WTC11 (cell line): ENCODE measurements at regions not wholly inside any gene's neighbourhood (a gene's known extent, or its start where the extent isn't known, plus 50 kb on each side); places are given as distances from the start of the nearest gene placed in this dataset.

ENCODE experiments used
- ATAC-seq: fragments of 200-7000 bp; cut with Tn5 transposase; 2 replicates; pipeline ENCODE4 v1.10.0; 2021; ENCODE audit warnings: mild to moderate bottlenecking, moderate library complexity
- CTCF ChIA-PET: fragments of 300-600 bp; sonication (Branson Sonifier 250); formaldehyde crosslinking; loops from one replicate; lab custom pipeline; 2021; ENCODE audit warnings: antibody characterized with exemption; lab: Charles Lee
- POLR2A ChIA-PET: fragments of 350-600 bp; sonication (Branson Sonifier 250); formaldehyde crosslinking; loops from one replicate; lab custom pipeline; 2021; ENCODE audit warnings: antibody characterized with exemption; lab: Charles Lee
- DNase-seq: peaks from one replicate; pipeline ENCODE4 v3.0.0; 2021; ENCODE audit warnings: low spot score
- H3K27ac Mint-ChIP-seq: 2 replicates; pipeline ENCODE4 v1.8.0; 2021; ENCODE audit warnings: mixed read lengths
- H3K27me3 Mint-ChIP-seq: 2 replicates; pipeline ENCODE4 v1.8.0; 2021; ENCODE audit warnings: low read depth, mild to moderate bottlenecking, moderate library complexity, mixed read lengths
- H3K36me3 Mint-ChIP-seq: 2 replicates; pipeline ENCODE4 v1.8.0; 2021; ENCODE audit warnings: mixed read lengths
- H3K4me1 Mint-ChIP-seq: 2 replicates; pipeline ENCODE4 v1.8.0; 2022; ENCODE audit warnings: mixed read lengths
- H3K4me3 Mint-ChIP-seq: 2 replicates; pipeline ENCODE4 v1.8.0; 2021; ENCODE audit warnings: mild to moderate bottlenecking, moderate library complexity, mixed read lengths
- H3K9me3 Mint-ChIP-seq: 2 replicates; pipeline ENCODE4 v1.8.0; 2021; ENCODE audit warnings: mixed read lengths
- ARID4B ChIP-seq: sonication (generic); formaldehyde crosslinking; IDR thresholded peaks from 2 replicates; pipeline ENCODE4 v1.8.0; 2023; ENCODE audit warnings: missing genetic modification reagents, mild to moderate bottlenecking, borderline replicate concordance
- CREB1 ChIP-seq: sonication (generic); formaldehyde crosslinking; IDR thresholded peaks from 2 replicates; pipeline ENCODE4 v1.8.0; 2023; ENCODE audit warnings: mild to moderate bottlenecking, missing genetic modification reagents
- FOXK1 ChIP-seq: sonication (generic); formaldehyde crosslinking; IDR thresholded peaks from 2 replicates; pipeline ENCODE4 v1.8.0; 2022; ENCODE audit warnings: mild to moderate bottlenecking, moderate library complexity, missing genetic modification reagents
- NR2C2 ChIP-seq: sonication (generic); formaldehyde crosslinking; IDR thresholded peaks from 2 replicates; pipeline ENCODE4 v1.8.0; 2022; ENCODE audit warnings: mild to moderate bottlenecking, missing genetic modification reagents
- OVOL2 ChIP-seq: fragments of 250-450 bp; sonication (Bioruptor Pico); IDR thresholded peaks from 2 replicates; pipeline ENCODE4 v1.9.0; 2021; ENCODE audit warnings: mild to moderate bottlenecking, borderline replicate concordance
- PRDM15 ChIP-seq: sonication (generic); formaldehyde crosslinking; IDR thresholded peaks from 2 replicates; pipeline ENCODE4 v1.8.0; 2022; ENCODE audit warnings: missing genetic modification reagents
- TCF7 ChIP-seq: sonication (generic); formaldehyde crosslinking; IDR thresholded peaks from 2 replicates; pipeline ENCODE4 v1.8.0; 2022; ENCODE audit warnings: mild to moderate bottlenecking, low read depth, missing genetic modification reagents, moderate library complexity
- TP53 ChIP-seq: sonication (generic); formaldehyde crosslinking; IDR thresholded peaks from 2 replicates; pipeline ENCODE4 v1.8.1; 2023; ENCODE audit warnings: mild to moderate bottlenecking, missing genetic modification reagents
- ZNF138 ChIP-seq: sonication (generic); formaldehyde crosslinking; conservative IDR thresholded peaks from 2 replicates; pipeline ENCODE4 v1.8.1; 2022; ENCODE audit warnings: mild to moderate bottlenecking, moderate library complexity, missing genetic modification reagents
- ZNF671 ChIP-seq: fragments of 250-450 bp; sonication (Bioruptor Pico); IDR thresholded peaks from 2 replicates; pipeline ENCODE4 v1.8.0; 2021; ENCODE audit warnings: mild to moderate bottlenecking
- TF ChIP-seq, protein P1 (sequence below): sonication (generic); formaldehyde crosslinking; IDR thresholded peaks from 2 replicates; pipeline ENCODE4 v1.8.0; 2023; ENCODE audit warnings: missing genetic modification reagents
- TF ChIP-seq, protein P2 (sequence below): sonication (generic); formaldehyde crosslinking; IDR thresholded peaks from 2 replicates; pipeline ENCODE4 v1.8.1; 2023; ENCODE audit warnings: mild to moderate bottlenecking, missing genetic modification reagents, moderate library complexity
- TF ChIP-seq, protein P3 (sequence below): sonication (generic); formaldehyde crosslinking; conservative IDR thresholded peaks from 2 replicates; pipeline ENCODE4 v1.8.1; 2023; ENCODE audit warnings: mild to moderate bottlenecking, low read depth, missing genetic modification reagents, moderate library complexity
- TF ChIP-seq, protein P4 (sequence below): sonication (generic); formaldehyde crosslinking; IDR thresholded peaks from 2 replicates; pipeline ENCODE4 v1.8.0; 2022; ENCODE audit warnings: mild to moderate bottlenecking, missing genetic modification reagents
- TF ChIP-seq, protein P5 (sequence below): fragments of 200-600 bp; IDR thresholded peaks from 2 replicates; pipeline ENCODE4 v1.8.0; 2022; ENCODE audit warnings: antibody characterized with exemption
- TF ChIP-seq, protein P6 (sequence below): fragments of 250-450 bp; sonication (Bioruptor Pico); conservative IDR thresholded peaks from 2 replicates; pipeline ENCODE4 v1.9.0; 2021; ENCODE audit warnings: mild to moderate bottlenecking

- TF ChIP-seq, protein P1, sequence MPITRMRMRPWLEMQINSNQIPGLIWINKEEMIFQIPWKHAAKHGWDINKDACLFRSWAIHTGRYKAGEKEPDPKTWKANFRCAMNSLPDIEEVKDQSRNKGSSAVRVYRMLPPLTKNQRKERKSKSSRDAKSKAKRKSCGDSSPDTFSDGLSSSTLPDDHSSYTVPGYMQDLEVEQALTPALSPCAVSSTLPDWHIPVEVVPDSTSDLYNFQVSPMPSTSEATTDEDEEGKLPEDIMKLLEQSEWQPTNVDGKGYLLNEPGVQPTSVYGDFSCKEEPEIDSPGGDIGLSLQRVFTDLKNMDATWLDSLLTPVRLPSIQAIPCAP: no peak
- TF ChIP-seq ZNF138 (CRISPR knock-in tag) (no peak), TCF7 (no peak), TP53 (CRISPR knock-in tag) (no peak), ZNF671 (CRISPR knock-in tag) (no peak), ARID4B (CRISPR knock-in tag) (no peak), CREB1 (CRISPR knock-in tag) (no peak)
- TF ChIP-seq, protein P2, sequence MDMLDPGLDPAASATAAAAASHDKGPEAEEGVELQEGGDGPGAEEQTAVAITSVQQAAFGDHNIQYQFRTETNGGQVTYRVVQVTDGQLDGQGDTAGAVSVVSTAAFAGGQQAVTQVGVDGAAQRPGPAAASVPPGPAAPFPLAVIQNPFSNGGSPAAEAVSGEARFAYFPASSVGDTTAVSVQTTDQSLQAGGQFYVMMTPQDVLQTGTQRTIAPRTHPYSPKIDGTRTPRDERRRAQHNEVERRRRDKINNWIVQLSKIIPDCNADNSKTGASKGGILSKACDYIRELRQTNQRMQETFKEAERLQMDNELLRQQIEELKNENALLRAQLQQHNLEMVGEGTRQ (CRISPR knock-in tag): no peak
- TF ChIP-seq, protein P3, sequence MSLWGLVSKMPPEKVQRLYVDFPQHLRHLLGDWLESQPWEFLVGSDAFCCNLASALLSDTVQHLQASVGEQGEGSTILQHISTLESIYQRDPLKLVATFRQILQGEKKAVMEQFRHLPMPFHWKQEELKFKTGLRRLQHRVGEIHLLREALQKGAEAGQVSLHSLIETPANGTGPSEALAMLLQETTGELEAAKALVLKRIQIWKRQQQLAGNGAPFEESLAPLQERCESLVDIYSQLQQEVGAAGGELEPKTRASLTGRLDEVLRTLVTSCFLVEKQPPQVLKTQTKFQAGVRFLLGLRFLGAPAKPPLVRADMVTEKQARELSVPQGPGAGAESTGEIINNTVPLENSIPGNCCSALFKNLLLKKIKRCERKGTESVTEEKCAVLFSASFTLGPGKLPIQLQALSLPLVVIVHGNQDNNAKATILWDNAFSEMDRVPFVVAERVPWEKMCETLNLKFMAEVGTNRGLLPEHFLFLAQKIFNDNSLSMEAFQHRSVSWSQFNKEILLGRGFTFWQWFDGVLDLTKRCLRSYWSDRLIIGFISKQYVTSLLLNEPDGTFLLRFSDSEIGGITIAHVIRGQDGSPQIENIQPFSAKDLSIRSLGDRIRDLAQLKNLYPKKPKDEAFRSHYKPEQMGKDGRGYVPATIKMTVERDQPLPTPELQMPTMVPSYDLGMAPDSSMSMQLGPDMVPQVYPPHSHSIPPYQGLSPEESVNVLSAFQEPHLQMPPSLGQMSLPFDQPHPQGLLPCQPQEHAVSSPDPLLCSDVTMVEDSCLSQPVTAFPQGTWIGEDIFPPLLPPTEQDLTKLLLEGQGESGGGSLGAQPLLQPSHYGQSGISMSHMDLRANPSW: no peak
Measured at GRCh38 chr2:234393354-234393753, 103.5 kb downstream of the ARL4C start (continued).

GRCh38 chr2:234392041-234392615, 104.8 kb downstream of the ARL4C start:
- DNase-seq: no peak
- ChIA-PET POLR2A (no interaction called here), CTCF (interaction anchor here (0.5 kb wide), 1 partner anchor 16 kb away, joined by 3 read pairs; no protein-coding TSS in a partner anchor)
- Mint-ChIP-seq H3K27me3 (peaks cover under 1% of the 10 kb centered on the region; the same call in 1 of the 2 replicates), H3K4me3 (no peak overlapping the region), H3K36me3 (no peaks in the 10 kb centered on the region), H3K4me1 (no peaks in the 10 kb centered on the region), H3K27ac (no peak overlapping the region), H3K9me3 (peaks cover 6% of the 10 kb centered on the region)
- ATAC-seq: no peak
- TF ChIP-seq, protein P2 (CRISPR knock-in tag): no peak
- TF ChIP-seq, protein P4, sequence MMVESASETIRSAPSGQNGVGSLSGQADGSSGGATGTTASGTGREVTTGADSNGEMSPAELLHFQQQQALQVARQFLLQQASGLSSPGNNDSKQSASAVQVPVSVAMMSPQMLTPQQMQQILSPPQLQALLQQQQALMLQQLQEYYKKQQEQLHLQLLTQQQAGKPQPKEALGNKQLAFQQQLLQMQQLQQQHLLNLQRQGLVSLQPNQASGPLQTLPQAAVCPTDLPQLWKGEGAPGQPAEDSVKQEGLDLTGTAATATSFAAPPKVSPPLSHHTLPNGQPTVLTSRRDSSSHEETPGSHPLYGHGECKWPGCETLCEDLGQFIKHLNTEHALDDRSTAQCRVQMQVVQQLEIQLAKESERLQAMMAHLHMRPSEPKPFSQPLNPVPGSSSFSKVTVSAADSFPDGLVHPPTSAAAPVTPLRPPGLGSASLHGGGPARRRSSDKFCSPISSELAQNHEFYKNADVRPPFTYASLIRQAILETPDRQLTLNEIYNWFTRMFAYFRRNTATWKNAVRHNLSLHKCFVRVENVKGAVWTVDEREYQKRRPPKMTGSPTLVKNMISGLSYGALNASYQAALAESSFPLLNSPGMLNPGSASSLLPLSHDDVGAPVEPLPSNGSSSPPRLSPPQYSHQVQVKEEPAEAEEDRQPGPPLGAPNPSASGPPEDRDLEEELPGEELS: no peak
- no peak for TF ChIP-seq NR2C2 (CRISPR knock-in tag)
- no peak for TF ChIP-seq PRDM15 (CRISPR knock-in tag)
- no peak for TF ChIP-seq FOXK1 (CRISPR knock-in tag)
- no peak for TF ChIP-seq OVOL2 (CRISPR knock-in tag)
- TF ChIP-seq, protein P5, sequence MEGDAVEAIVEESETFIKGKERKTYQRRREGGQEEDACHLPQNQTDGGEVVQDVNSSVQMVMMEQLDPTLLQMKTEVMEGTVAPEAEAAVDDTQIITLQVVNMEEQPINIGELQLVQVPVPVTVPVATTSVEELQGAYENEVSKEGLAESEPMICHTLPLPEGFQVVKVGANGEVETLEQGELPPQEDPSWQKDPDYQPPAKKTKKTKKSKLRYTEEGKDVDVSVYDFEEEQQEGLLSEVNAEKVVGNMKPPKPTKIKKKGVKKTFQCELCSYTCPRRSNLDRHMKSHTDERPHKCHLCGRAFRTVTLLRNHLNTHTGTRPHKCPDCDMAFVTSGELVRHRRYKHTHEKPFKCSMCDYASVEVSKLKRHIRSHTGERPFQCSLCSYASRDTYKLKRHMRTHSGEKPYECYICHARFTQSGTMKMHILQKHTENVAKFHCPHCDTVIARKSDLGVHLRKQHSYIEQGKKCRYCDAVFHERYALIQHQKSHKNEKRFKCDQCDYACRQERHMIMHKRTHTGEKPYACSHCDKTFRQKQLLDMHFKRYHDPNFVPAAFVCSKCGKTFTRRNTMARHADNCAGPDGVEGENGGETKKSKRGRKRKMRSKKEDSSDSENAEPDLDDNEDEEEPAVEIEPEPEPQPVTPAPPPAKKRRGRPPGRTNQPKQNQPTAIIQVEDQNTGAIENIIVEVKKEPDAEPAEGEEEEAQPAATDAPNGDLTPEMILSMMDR: no peak
- TF ChIP-seq, protein P6, sequence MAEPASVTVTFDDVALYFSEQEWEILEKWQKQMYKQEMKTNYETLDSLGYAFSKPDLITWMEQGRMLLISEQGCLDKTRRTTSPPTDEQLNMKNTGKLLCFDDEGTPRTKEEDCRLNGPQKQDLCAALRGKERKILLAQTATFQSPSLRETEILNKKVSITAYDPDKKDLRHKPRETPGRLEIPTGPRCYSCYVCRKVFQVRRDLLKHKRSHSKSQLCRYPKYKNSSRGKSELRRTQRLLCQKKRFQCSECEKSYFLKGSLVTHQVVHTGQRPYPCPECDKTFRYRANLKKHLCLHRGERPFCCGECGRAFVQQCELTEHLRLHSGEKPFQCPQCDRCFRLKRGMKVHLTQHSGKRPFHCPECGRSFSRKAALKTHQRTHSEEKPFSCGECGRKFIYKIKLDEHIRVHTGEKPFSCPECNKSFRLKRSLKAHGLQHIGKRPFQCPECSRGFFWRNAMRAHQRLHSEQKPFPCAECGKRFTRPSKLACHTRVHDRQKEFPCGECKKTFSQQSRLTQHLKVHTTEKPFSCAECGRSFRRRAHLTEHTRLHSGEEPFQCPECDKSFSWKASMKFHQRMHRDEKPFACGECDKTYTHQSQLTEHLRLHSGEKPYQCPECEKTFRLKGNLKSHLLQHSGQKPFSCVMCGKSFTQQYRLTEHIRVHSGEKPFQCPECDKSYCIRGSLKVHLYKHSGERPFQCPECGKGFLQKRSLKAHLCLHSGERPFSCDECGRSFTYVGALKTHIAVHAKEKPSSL (CRISPR knock-in tag): no peak
